HG03469 (cell line): ENCODE measurements at regions not wholly inside any gene's neighbourhood (a gene's known extent, or its start where the extent isn't known, plus 50 kb on each side); places are given as distances from the start of the nearest gene placed in this dataset.
"Not testable (repeated sequence)": the region's sequence is repeated elsewhere in the genome, so short reads cannot be mapped to it uniquely, and the experiment has no call there.

Experiments
- ATAC-seq: cut with Tn5 transposase; IDR thresholded peaks from one replicate; pipeline ENCODE4 v1.9.1; 2021; ENCODE audit warnings: mild to moderate bottlenecking, moderate library complexity, moderate number of reproducible peaks; ENCODE audit not compliant: unreplicated experiment

- ATAC-seq, result no peak
These were observed 57.3 kb downstream of the MED10 start for GRCh38 chr5:6321078-6321477.

- ATAC-seq, result no peak
These were observed 59.2 kb downstream of the MED10 start for GRCh38 chr5:6319116-6319515.

DNA sequence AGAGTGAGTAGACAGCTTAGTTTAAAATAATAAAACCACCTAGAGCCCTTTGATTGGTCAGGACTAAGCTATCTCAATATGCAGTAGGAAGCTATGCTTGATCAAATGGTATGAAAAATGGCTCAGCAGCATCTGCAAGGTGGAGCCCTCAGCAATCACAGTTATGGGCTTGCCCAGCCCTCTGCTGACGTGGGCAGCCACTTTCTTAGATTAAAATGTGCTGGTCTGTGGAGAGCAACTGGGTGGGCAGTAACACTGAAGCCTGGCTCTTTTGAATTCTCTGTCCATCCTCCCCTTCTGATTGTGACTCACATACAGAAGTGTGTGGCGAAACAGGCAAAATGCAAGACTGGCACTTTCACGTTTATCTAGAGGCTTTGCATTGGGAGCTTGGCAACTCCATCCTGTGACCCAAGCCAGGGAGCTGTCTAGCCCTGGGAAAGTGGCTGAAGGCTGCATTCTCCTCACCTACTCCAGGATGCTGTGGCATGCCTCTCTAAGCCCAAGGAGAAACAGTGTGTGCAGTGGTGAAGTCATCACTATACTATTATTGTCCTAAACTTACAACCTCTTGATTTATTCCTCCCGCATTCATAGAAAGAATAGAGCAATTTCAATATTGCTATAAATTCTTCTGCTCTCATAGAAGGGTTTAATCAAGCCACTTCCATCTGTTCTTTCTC, 61.1 kb downstream of the MED10 start:
- no peak for ATAC-seq

DNA sequence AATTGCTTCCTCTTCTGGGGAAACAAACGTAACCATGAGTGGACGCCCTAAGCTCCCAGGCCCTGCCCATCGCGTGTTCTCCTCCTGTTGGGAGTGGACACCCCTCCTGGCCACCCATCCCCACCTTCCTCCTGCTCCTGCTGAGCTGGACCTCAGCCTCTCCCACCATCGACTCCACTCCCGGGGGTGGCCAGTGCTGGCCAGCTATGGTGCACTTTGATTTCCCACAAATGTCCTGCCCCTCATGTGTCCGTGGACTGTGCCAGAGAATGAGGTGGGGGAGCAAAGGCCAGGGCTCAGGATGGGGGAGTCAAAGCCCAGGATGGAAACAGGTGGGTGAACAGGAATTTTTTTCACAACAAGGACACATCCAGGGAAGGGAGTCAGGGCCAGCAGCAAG, 62.8 kb downstream of the MED10 start:
- ATAC-seq, result no peak

DNA sequence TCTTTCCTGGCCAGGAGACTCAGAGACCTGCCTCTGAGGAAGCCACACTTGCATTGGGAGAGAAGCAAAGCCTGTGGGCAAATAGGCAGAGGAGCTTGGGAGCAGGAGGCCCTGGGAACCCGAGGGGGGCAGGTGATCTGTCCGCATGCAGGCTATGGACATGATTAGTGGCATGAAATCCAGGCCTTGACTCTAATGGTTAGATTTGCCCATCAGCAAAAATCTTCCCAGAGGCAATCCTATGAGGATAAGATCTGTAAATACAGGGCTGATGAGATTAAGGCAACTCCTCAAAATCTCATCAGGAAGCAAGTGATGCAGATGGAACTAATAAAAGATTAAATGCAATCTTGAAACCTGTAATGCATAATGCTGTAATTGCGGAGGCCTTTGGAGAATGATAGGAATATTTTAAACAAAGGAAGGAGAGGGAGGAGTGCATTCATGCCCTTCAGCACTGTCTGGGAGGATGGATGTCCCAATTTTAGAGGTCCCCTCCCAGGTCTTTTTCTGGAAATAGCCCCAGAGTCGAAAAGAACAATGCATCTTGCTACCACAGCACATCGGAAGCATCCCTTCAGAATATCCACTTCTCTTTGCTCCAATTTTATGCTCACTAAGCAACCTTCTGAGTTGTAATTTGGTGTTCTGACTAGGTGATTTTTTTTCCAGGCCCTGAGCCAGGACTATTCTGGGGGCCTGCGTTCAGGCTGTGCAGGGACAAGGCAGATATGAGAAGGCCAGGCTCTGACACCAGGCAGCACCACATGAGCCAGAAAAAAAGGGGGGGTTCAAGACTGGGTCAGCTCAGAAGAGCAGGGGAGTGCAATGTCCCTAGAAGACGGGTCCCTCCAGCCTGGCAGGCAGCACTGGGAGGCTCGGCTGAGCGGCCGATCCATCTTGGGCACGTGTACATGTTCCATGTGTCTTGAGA, 66.5 kb downstream of the MED10 start:
- no peak for ATAC-seq

DNA sequence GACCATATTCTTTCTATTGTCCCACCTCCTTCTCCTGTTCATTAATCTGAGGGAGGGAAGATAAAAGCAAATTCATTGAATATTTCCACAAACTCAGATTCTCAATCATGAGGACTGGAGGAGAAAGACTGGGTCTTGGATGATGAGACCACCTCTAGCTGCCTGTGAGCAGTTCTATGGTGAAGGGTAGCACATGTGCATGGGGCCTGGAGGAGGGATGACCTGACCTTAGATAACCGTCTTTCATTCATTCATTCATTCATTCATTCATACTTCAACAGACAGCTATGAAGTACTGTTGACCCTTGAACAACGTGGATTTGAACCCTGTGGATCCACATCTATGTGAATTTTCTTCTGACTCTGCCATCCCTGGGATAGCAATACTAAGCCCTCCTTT, 68.4 kb downstream of the MED10 start:
- no peak for ATAC-seq

GRCh38 chr5:6308683-6309082, 69.7 kb downstream of the MED10 start:
- no peak for ATAC-seq

DNA sequence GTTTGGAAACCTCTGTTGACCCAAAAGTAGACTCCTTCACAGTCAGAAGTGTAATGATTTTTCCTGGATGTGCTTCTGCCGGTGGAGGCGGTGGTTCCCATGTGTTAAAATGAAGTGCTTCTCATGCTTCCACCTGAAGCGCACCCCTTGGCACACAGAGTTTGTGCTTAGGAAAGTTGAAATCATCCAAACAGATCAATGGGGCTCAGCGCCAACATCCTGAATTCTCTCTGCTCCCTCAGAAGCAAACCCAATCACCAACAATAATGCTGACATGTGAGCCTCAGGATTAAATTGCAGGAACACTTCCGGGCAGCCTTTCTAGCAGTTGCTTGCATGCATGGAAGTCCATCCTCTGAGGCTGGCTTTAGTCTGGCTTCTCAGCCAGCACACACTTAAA, 71.0 kb downstream of the MED10 start:
- ATAC-seq, result no peak

- ATAC-seq, result no peak
These were observed 72.5 kb downstream of the MED10 start for GRCh38 chr5:6305853-6306252.

DNA sequence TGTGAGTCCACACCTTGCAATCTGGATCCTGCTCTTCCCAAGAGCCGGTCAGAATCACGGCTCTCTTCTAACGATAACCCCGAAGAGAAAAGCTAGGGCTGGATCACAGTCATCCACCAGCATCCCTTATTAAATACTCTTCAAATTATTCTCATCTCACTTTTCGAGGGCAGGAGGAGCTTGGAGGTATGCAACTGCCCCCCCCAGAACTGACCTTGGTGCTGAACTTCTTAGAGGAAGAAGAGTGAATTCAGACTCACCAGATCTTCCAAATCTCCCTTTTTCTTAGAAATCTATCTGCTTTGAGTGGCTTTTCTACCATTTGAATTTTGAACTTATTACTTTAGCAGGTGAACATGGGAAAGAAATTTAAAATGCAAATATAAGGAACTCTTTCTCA, 75.7 kb downstream of the MED10 start:
- no peak for ATAC-seq

GRCh38 chr5:6302075-6302474, 76.3 kb downstream of the MED10 start:
- ATAC-seq, result no peak

GRCh38 chr5:6296524-6296923, 81.8 kb downstream of the MED10 start:
- ATAC-seq, result no peak

- no peak for ATAC-seq
These were observed 86.4 kb downstream of the MED10 start for GRCh38 chr5:6291961-6292360.

GRCh38 chr5:6289239-6289638, 89.1 kb downstream of the MED10 start:
- ATAC-seq, result no peak

DNA sequence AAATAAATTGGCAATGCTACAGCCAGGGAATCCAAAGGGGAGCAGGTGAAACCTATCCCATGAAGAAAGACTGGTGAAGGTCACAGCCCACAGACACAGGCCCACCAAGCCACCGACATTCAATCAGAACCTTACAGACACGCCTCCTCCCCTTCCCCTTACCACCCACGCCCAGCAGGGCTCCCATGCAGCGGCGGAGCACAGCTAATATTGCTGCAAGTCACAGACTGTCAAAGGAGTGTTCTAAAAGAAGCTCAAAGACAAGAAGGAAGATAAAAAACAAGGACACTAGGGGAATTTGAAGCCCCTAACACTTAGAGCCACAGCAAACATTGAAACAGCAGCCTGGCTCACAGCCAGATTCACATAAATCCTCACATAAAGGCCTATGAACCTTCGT, 91.2 kb downstream of the MED10 start:
- no peak for ATAC-seq

GRCh38 chr5:6286404-6286803, 91.9 kb downstream of the MED10 start:
- no peak for ATAC-seq

DNA sequence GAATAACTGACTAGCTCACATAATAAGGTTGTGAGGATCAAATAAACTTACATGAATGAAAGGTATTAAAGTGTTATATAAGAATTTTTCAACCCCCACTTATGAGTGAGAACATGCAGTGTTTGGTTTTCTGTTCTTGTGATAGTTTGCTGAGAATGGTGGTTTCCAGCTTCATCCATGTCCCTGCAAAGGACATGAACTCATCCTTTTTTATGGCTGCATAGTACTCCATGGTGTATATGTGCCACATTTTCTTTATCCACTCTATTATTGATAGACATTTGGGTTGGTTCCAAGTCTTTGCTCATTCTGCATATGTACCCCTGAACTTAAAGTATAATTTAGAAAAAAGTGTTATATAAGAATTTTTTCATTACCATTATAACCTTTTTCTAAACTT, 93.9 kb downstream of the MED10 start:
- not testable (repeated sequence) for ATAC-seq

- no peak for ATAC-seq
These were observed 96.0 kb downstream of the MED10 start for GRCh38 chr5:6282352-6282751.

DNA sequence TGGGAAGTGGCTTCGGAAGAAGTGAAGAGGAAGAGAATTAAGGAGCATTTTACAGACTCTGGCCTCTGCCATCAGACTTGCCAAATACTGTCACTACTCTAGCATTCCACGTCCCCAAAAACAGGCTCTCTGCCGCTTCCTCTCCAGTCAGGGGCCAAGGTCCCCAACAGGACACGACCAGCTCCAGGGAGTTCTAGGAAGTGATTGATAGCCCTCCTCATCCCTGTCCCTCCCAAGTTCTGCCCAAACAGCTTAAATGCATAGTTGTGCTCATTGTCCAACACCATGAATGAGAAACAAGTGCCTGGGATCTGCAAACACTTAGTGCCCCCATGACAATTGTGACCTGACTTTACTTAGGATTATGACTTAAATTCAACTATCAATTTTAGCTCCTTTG, 96.5 kb downstream of the MED10 start:
- no peak for ATAC-seq

GRCh38 chr5:6280425-6281100, 97.8 kb downstream of the MED10 start:
- ATAC-seq, result no peak

GRCh38 chr5:6279607-6280006, 98.7 kb downstream of the MED10 start:
- no peak for ATAC-seq
